ENCODE measurements at regions not wholly inside any gene's neighbourhood (a gene's known extent, or its start where the extent isn't known, plus 50 kb on each side); places are given as distances from the start of the nearest gene placed in this dataset.
"Not testable (repeated sequence)": the region's sequence is repeated elsewhere in the genome, so short reads cannot be mapped to it uniquely, and the experiment has no call there.

- Histone ChIP-seq H3K4me3 (ENCODE audit: low read depth, low read length) (no peak overlapping the region), H3K36me3 (replicated peaks) (no peaks in the 10 kb centered on the region), H3K27ac (no peak overlapping the region), H3K27me3 (replicated peaks) (no peaks in the 10 kb centered on the region)
- no peak for DNase-seq
- in situ Hi-C loops (cut with HindIII; ENCODE audit: low pct_ligation_motif_present, low sequenced_read_pairs), result no loop called here
- no peak for TF ChIP-seq CTCF (IDR thresholded peaks at IDR 0.05; ENCODE audit: low read depth, low read length, missing control alignments)
Measured at GRCh38 chr9:2396622-2397285, 224.8 kb upstream of the VLDLR start.

- H3K4me3 ChIP-seq (ENCODE audit: low read depth, low read length); H3K27ac ChIP-seq; H3K36me3 ChIP-seq (replicated peaks); DNase-seq; H3K27me3 ChIP-seq (replicated peaks); in situ Hi-C loops (cut with HindIII; ENCODE audit: low pct_ligation_motif_present, low sequenced_read_pairs): not testable (repeated sequence)
Measured at GRCh38 chr9:2397875-2398274, 223.7 kb upstream of the VLDLR start.

GRCh38 chr9:2401746-2402145 lies 219.8 kb upstream of the VLDLR start:
- H3K4me3 ChIP-seq (ENCODE audit: low read depth, low read length); in situ Hi-C loops (cut with HindIII; ENCODE audit: low pct_ligation_motif_present, low sequenced_read_pairs); H3K36me3 ChIP-seq (replicated peaks); H3K27ac ChIP-seq; DNase-seq; H3K27me3 ChIP-seq (replicated peaks): not testable (repeated sequence)

GRCh38 chr9:2403701-2404100 lies 217.9 kb upstream of the VLDLR start:
- Histone ChIP-seq H3K27me3 (replicated peaks) (no peaks in the 10 kb centered on the region), H3K27ac (no peak overlapping the region), H3K4me3 (ENCODE audit: low read depth, low read length) (no peak overlapping the region), H3K36me3 (replicated peaks) (no peaks in the 10 kb centered on the region)
- in situ Hi-C loops (cut with HindIII; ENCODE audit: low pct_ligation_motif_present, low sequenced_read_pairs), result no loop called here
- no peak for DNase-seq
- no peak for TF ChIP-seq CTCF (IDR thresholded peaks at IDR 0.05; ENCODE audit: low read depth, low read length, missing control alignments)

- no peak overlapping the region for H3K4me3 ChIP-seq (ENCODE audit: low read depth, low read length)
- no peak for TF ChIP-seq CTCF (IDR thresholded peaks at IDR 0.05; ENCODE audit: low read depth, low read length, missing control alignments)
- in situ Hi-C loops (cut with HindIII; ENCODE audit: low pct_ligation_motif_present, low sequenced_read_pairs), result no loop called here
- H3K27ac ChIP-seq, result no peak overlapping the region
- no peaks in the 10 kb centered on the region for H3K36me3 ChIP-seq (replicated peaks)
- no peaks in the 10 kb centered on the region for H3K27me3 ChIP-seq (replicated peaks)
- DNase-seq, result no peak
Measured at GRCh38 chr9:2406252-2406651, 215.3 kb upstream of the VLDLR start.

GRCh38 chr9:2407450-2407849 lies 214.1 kb upstream of the VLDLR start:
- no peak for TF ChIP-seq CTCF (IDR thresholded peaks at IDR 0.05; ENCODE audit: low read depth, low read length, missing control alignments)
- in situ Hi-C loops (cut with HindIII; ENCODE audit: low pct_ligation_motif_present, low sequenced_read_pairs), result no loop called here
- no peak for DNase-seq
- Histone ChIP-seq H3K4me3 (ENCODE audit: low read depth, low read length) (no peak overlapping the region), H3K27ac (no peak overlapping the region), H3K36me3 (replicated peaks) (no peaks in the 10 kb centered on the region), H3K27me3 (replicated peaks) (no peaks in the 10 kb centered on the region)

All from brain microvascular endothelial cell (primary cell).